NCI-H1105 (cell line): ENCODE measurements at regions not wholly inside any gene's neighbourhood (a gene's known extent, or its start where the extent isn't known, plus 50 kb on each side); places are given as distances from the start of the nearest gene placed in this dataset.
"Not testable (repeated sequence)": the region's sequence is repeated elsewhere in the genome, so short reads cannot be mapped to it uniquely, and the experiment has no call there.

Experiments used
- DNase-seq: peaks from one replicate; lab custom pipeline; 2025; lab: John Stamatoyannopoulos, UW

GRCh38 chr2:78814331-78814986 lies 211.0 kb upstream of the REG3G start:
- DNase-seq = no peak

- no peak for DNase-seq
Measured at GRCh38 chr2:78817430-78817829, 208.1 kb upstream of the REG3G start.

GRCh38 chr2:78832481-78832880 lies 193.0 kb upstream of the REG3G start:
- DNase-seq = no peak

- no peak for DNase-seq
Measured at GRCh38 chr2:78839259-78839658, 186.2 kb upstream of the REG3G start.

- DNase-seq = not testable (repeated sequence)
Measured at GRCh38 chr2:78840311-78840710, 185.2 kb upstream of the REG3G start.

GRCh38 chr2:78845664-78846185 lies 179.8 kb upstream of the REG3G start:
- no peak for DNase-seq

DNA sequence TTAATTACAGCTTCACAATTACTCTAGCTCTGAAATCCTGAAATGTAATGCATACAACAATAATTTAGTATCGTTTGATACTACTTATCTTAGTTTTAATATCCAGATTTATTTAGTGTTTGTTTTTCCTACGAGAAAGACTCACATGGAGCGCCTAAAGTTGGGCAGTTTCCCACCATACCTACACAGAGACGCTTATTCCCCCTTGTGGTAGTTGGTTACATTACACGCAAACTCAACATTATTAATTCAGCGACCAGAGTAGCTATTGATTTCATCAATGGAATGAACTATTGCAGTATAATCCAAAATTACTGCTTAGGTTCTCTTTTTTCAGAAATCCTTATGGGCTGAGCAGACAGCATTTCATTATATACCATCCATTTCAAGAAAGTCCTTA lies 164.0 kb upstream of the REG3G start:
- peak; percentile 11 for DNase-seq

GRCh38 chr2:78864205-78864604 lies 161.3 kb upstream of the REG3G start:
- no peak for DNase-seq

DNA sequence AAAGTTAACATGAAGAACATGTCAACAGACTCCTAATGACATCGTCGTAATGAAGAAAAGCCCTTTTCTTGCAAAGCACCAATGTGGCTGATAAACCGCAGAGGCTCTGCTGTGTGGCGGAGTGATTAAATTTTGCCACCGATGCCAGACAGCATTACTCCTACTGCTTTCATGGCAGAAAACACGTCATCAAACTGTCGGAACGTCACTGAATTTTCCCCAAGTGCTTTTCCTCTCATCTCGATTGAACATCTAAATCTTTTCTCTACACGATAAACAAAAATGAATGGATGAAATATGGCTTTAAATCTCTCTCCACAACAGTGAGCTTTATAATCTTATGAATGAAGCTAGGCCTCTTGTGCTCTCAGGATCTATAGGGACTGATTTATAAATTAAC lies 159.8 kb upstream of the REG3G start:
- DNase-seq = no peak

DNA sequence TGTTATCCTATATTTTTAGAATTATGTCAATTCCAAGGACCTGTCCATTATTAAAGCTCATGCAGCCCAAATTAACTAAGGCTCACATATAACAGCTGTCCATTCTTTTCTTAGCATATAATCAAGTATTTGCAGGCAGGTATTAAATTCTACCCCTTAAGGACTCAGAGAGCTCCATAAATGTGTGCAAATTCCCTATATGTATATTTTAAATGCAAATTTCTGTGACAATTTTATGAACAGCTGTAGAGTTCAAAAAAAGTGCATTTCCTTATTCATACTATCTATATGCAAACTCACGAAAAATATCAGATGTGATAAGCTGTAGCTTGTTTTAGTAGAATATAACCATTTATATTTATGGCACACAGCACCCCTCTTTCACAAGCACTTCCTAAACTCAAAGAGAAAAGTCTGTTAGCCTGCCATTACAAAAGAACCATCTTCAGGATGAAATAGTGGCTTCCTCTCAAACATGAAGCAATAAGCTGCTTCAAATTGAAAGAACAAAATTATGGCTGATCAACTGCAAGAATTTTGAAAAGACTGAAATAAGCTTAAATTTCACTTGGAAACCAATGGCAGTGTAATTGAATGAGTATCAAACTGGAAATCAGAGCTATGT lies 155.0 kb upstream of the REG3G start:
- no peak for DNase-seq

DNA sequence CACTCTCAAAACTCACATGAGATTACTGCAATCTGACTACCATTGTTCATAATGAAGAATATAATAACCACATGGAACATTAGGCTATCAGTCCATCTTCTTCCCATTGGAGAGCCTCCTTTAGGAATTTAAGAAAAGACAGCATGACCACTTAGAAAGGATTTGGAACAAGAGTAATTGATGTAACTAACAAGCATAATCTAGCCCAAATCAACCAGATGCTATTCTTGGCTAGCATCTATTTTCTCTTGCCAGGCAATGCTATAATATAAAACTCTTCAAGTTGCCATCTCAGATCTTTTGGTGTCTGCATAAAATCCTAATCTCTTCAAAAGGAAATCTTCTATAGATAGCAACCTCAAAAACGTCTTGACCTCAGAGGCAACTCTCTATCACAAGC lies 152.0 kb upstream of the REG3G start:
- DNase-seq = no peak

GRCh38 chr2:78876316-78876688 lies 149.2 kb upstream of the REG3G start:
- no peak for DNase-seq

DNA sequence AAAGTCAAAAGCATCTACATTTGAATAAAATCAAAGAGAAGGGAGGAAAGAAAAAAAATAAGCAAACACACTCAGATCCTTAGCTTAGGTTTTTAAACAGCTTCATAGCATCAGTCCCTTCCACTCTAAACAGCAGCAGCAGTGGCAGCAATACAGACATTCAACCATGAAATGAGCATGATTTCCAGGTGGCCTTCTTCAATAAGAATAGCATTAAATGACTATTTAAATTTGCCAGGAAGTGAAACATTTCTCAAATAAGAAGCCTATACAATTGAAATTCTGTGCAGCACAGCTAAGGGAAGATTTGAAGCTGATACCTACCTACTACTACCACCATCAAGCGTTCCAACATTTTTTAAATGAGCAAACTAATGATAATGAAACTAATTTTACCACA lies 138.1 kb upstream of the REG3G start:
- DNase-seq = no peak

DNA sequence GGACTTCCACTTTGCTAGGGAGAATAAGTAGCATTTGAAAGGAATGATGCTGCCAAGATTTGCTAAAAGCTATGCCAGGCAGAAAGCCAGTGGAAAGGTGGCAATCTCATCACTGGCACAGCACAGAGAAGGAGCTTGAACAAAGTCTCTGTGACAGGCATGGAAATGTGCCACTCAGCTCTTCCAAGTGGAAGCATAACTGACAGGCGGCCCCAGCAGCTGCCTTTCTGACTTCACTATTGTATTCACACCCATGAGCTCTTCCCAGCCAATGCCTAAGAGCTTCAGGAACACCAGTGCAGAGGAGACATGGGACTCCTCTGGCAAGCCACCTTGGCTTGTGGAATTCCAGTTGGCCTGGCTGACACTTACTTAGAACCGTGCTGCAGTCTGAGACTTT lies 134.6 kb upstream of the REG3G start:
- DNase-seq = no peak

- no peak for DNase-seq
Measured at GRCh38 chr2:78892295-78892694, 133.2 kb upstream of the REG3G start.

DNA sequence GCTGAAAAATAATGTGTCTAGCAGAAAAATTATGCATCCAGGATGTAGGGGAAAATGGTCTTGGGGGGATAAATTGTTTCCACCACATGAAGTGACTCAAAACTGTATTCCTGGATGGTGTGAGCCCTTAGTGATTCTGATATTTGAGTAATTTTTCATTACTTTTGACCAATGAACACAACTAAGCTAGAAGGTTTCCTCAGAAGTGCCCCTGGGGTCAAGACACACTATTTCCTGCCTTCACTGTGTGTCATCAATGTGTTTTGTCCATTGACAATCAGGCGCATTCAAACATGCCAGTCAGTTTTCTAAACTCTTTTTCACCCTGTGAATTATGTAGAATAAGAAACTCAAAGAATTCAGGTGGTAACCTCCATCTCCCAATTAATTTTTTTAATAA lies 130.5 kb upstream of the REG3G start:
- DNase-seq = no peak

- DNase-seq = no peak
Measured at GRCh38 chr2:78896536-78896935, 129.0 kb upstream of the REG3G start.

DNA sequence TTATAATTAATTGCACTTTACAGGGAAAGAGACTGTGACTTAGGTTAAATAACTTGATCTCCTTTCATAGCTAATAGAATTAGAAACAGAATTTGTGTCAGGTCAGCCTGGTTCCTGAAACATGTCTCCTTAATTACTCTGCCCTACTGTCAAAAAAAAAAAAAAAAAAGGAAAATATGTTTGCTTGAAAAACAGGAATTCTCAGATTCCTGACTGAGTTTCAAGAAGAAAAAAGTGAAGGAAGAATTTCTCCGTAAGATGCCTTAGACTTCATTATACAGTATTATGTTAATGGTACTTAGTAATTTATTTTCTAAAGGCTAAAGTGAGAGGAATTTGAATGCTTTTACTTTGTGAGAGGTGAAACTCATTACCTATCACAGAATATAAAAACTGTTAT lies 118.4 kb upstream of the REG3G start:
- DNase-seq = no peak

- no peak for DNase-seq
Measured at GRCh38 chr2:78908973-78909372, 116.5 kb upstream of the REG3G start.

- DNase-seq = no peak
Measured at GRCh38 chr2:78910376-78910775, 115.1 kb upstream of the REG3G start.

- DNase-seq = no peak
Measured at GRCh38 chr2:78913257-78913656, 112.2 kb upstream of the REG3G start.

- no peak for DNase-seq
Measured at GRCh38 chr2:78925258-78925657, 100.2 kb upstream of the REG3G start.

- no peak for DNase-seq
Measured at GRCh38 chr2:78928502-78928901, 97.0 kb upstream of the REG3G start.

- no peak for DNase-seq
Measured at GRCh38 chr2:78940998-78941397, 84.5 kb upstream of the REG3G start.
